IMR-90 (cell line): ENCODE measurements at regions not wholly inside any gene's neighbourhood (a gene's known extent, or its start where the extent isn't known, plus 50 kb on each side); places are given as distances from the start of the nearest gene placed in this dataset.

ENCODE experiments used
- ATAC-seq: fragments of 200-7000 bp; cut with Tn5 transposase; 2 replicates; pipeline ENCODE4 v1.9.1; 2020; ENCODE audit warnings: low read depth, mild to moderate bottlenecking, moderate library complexity
- BruUV-seq: library from RNA; stranded (reverse); fragments of 400-500 nt; replicated peaks from 2 replicates; lab custom pipeline; 2021; lab: Mats Ljungman, UMichigan
- CTCF ChIA-PET: fragments of 300-600 bp; formaldehyde crosslinking; extraction: SDS; loops from one replicate; lab custom pipeline; 2021; ENCODE audit warnings: antibody characterized with exemption; lab: Yijun Ruan, JAX
- POLR2A ChIA-PET: fragments of 300-600 bp; sonication (Branson Sonifier 250); formaldehyde crosslinking; loops from one replicate; lab custom pipeline; 2022; ENCODE audit warnings: antibody characterized with exemption; ENCODE audit not compliant: unreplicated experiment; lab: Charles Lee
- DNase-seq: peaks from one replicate; pipeline ENCODE4 v3.0.0; 2013
- H2AFZ ChIP-seq: replicated peaks from 2 replicates; pipeline ENCODE3; 2013; ENCODE audit warnings: low read length, mild to moderate bottlenecking; ENCODE audit not compliant: poor library complexity
- H2AK5ac ChIP-seq: 2 replicates; pipeline ENCODE4 v1.6.1; 2013; ENCODE audit warnings: low read depth, low read length, inconsistent platforms
- H2AK9ac ChIP-seq: replicated peaks from 2 replicates; pipeline ENCODE3; 2013; ENCODE audit warnings: mild to moderate bottlenecking, low read depth, low read length, moderate library complexity; ENCODE audit not compliant: poor library complexity
- H2BK120ac ChIP-seq: 2 replicates; pipeline ENCODE4 v1.6.1; 2013; ENCODE audit warnings: low read depth, low read length, inconsistent platforms
- H2BK15ac ChIP-seq: 3 replicates; pipeline ENCODE4 v1.6.1; 2013; ENCODE audit warnings: low read depth, low read length, inconsistent platforms
- H2BK20ac ChIP-seq: 2 replicates; pipeline ENCODE4 v1.6.1; 2013; ENCODE audit warnings: low read depth, mild to moderate bottlenecking, inconsistent platforms, low read length, moderate library complexity
- H2BK5ac ChIP-seq: 2 replicates; pipeline ENCODE4 v1.6.1; 2013; ENCODE audit warnings: mild to moderate bottlenecking, low read depth, low read length, inconsistent platforms; ENCODE audit not compliant: poor library complexity, severe bottlenecking
- H3K14ac ChIP-seq: replicated peaks from 2 replicates; pipeline ENCODE4 v1.6.1; 2013; ENCODE audit warnings: low read depth, low read length, inconsistent platforms
- H3K18ac ChIP-seq: 2 replicates; pipeline ENCODE4 v1.6.1; 2013; ENCODE audit warnings: low read depth, low read length, control low read depth
- H3K23ac ChIP-seq: 2 replicates; pipeline ENCODE4 v1.6.1; 2013; ENCODE audit warnings: low read depth, low read length, inconsistent platforms
- H3K27ac ChIP-seq: 2 replicates; pipeline ENCODE4 v1.5.1; 2013; ENCODE audit warnings: mild to moderate bottlenecking, control low read depth, low read length; ENCODE audit not compliant: insufficient read depth
- H3K27me3 ChIP-seq: 2 replicates; pipeline ENCODE4 v1.6.1; 2013; ENCODE audit warnings: low read length; ENCODE audit not compliant: control insufficient read depth, insufficient read depth
- H3K36me3 ChIP-seq: 2 replicates; pipeline ENCODE4 v1.6.1; 2013; ENCODE audit warnings: low read length, mixed read lengths; ENCODE audit not compliant: control insufficient read depth, insufficient read depth
- H3K4ac ChIP-seq: 2 replicates; pipeline ENCODE4 v1.6.1; 2013; ENCODE audit warnings: low read depth, low read length, inconsistent platforms
- H3K4me1 ChIP-seq: 2 replicates; pipeline ENCODE4 v1.6.1; 2013; ENCODE audit warnings: low read length, mixed read lengths; ENCODE audit not compliant: control insufficient read depth, insufficient read depth
- H3K4me2 ChIP-seq: 2 replicates; pipeline ENCODE4 v1.6.1; 2013; ENCODE audit warnings: low read depth, mild to moderate bottlenecking, control low read depth, low read length, moderate library complexity
- H3K4me3 ChIP-seq: 2 replicates; pipeline ENCODE4 v1.5.1; 2013; ENCODE audit warnings: low read depth, mild to moderate bottlenecking, control low read depth, low read length, moderate library complexity; ENCODE audit not compliant: insufficient read depth
- H3K56ac ChIP-seq: 2 replicates; pipeline ENCODE4 v1.6.1; 2013; ENCODE audit warnings: low read length, inconsistent platforms; ENCODE audit not compliant: insufficient read depth; ENCODE audit errors: extremely low read depth
- H3K79me1 ChIP-seq, 2 experiments: 2 replicates each; pipeline ENCODE4 v1.6.1; 2013; ENCODE audit warnings: low read length in 2 of 2, inconsistent platforms in 1 of 2, low read depth in 1 of 2
- H3K9ac ChIP-seq: 2 replicates; pipeline ENCODE4 v1.6.1; 2013; ENCODE audit warnings: low read depth, low read length, control low read depth
- H3K9me1 ChIP-seq: 2 replicates; pipeline ENCODE4 v1.6.1; 2013; ENCODE audit warnings: low read length, inconsistent platforms; ENCODE audit not compliant: insufficient read depth
- H3K9me3 ChIP-seq: 2 replicates; pipeline ENCODE4 v1.6.1; 2013; ENCODE audit warnings: low read length; ENCODE audit not compliant: control insufficient read depth, insufficient read depth
- H4K20me1 ChIP-seq: 2 replicates; pipeline ENCODE4 v1.6.1; 2013; ENCODE audit warnings: low read length, inconsistent platforms; ENCODE audit not compliant: insufficient read depth
- H4K5ac ChIP-seq: 2 replicates; pipeline ENCODE4 v1.6.1; 2013; ENCODE audit warnings: mild to moderate bottlenecking, low read depth, low read length, control low read depth
- H4K8ac ChIP-seq, 2 experiments: 2 replicates each; pipeline ENCODE4 v1.6.1; 2013; ENCODE audit warnings: low read depth in 2 of 2, low read length in 2 of 2, control low read depth in 1 of 2, inconsistent platforms in 1 of 2
- H4K91ac ChIP-seq: 2 replicates; pipeline ENCODE4 v1.6.1; 2013; ENCODE audit warnings: low read depth, low read length, inconsistent platforms; ENCODE audit not compliant: insufficient read depth
- BHLHE40 ChIP-seq: fragments of 150-350 bp; IDR thresholded peaks from 2 replicates; pipeline ENCODE4 v1.6.1; 2016; ENCODE audit warnings: mild to moderate bottlenecking, low read depth, low read length
- CHD1 ChIP-seq: IDR thresholded peaks from 2 replicates; pipeline ENCODE4 v1.6.1; 2012; ENCODE audit warnings: low read depth, low read length, improper control_type of control experiment
- MAZ ChIP-seq: IDR thresholded peaks from 2 replicates; pipeline ENCODE4 v1.6.1; 2012; ENCODE audit warnings: low read depth, mild to moderate bottlenecking, low read length, improper control_type of control experiment, moderate library complexity, borderline replicate concordance
- MXI1 ChIP-seq: IDR thresholded peaks from 2 replicates; pipeline ENCODE4 v1.6.1; 2012; ENCODE audit warnings: low read depth, mild to moderate bottlenecking, low read length, moderate library complexity, borderline replicate concordance
- NFE2L2 ChIP-seq: fragments of 150-350 bp; IDR thresholded peaks from 2 replicates; pipeline ENCODE4 v1.6.1; 2016; ENCODE audit warnings: low read depth, mild to moderate bottlenecking, low read length
- POLR2A ChIP-seq: IDR thresholded peaks from 2 replicates; pipeline ENCODE4 v1.6.1; 2012; ENCODE audit warnings: mild to moderate bottlenecking, low read depth, low read length
- RCOR1 ChIP-seq: IDR thresholded peaks from 2 replicates; pipeline ENCODE4 v1.6.1; 2012; ENCODE audit warnings: mild to moderate bottlenecking, low read length, improper control_type of control experiment; ENCODE audit not compliant: insufficient replicate concordance
- RFX5 ChIP-seq: IDR thresholded peaks from 2 replicates; pipeline ENCODE4 v1.8.0; 2012; ENCODE audit warnings: low read depth, mild to moderate bottlenecking, low read length, moderate library complexity
- WGBS, 2 experiments: methylation state at CpG; one replicate each; pipeline versions ENCODE4 v1.1.5 to v1.1.7; 2013; ENCODE audit warnings: missing lambda C conversion rate in 2 of 2; ENCODE audit not compliant: insufficient read length in 1 of 2; ENCODE audit errors: extremely low coverage in 2 of 2; 5-methylcytosine and 5-hydroxymethylcytosine counted together
- dilution Hi-C: fragments of 300-500 bp; cut with HindIII; formaldehyde crosslinking; loops from one replicate; pipeline ENCODE4 v1.14.3; 2018; ENCODE audit warnings: low sequenced_read_pairs; ENCODE audit not compliant: unreplicated experiment
- in situ Hi-C: fragments of 300-500 bp; cut with MboI; formaldehyde crosslinking; loops from 3 replicates; pipeline ENCODE4 v1.14.3; 2019; ENCODE audit warnings: low sequenced_read_pairs, inconsistent platforms, mixed read lengths
- intact Hi-C: fragments of 100-400 bp; cut with micrococcal nuclease; formaldehyde crosslinking; loops from 2 replicates; pipeline ENCODE4 v1.10.0; 2022

DNA sequence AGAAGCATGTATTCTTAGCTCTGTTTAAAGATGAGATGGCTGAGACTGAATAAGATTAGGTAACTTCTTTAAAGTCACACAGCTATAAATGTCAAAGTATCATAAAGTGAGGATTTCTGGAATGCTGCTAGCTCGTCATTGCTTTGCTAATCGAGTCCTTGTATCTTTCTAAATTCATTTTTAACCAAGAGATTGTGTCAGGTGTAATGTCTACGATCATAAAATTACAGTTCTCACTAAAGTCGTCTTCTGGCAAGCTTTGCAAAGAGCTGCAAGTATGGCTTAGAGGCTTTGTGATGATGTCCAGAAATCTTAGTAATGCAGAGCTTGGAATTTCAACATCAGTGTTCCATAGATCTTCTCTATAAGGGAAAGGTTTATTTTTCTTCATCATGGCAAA, 569.8 kb downstream of the LMO4 start:
- Histone ChIP-seq H4K5ac (no peak overlapping the region), H3K9me3 (no peaks in the 10 kb centered on the region), H3K14ac (no peak overlapping the region), H3K18ac (no peak overlapping the region), H2AK9ac (no peak overlapping the region), H3K27ac (no peak overlapping the region), H3K56ac (no peak overlapping the region), H3K4me2 (no peak overlapping the region), H4K91ac (no peak overlapping the region), H2BK120ac (no peak overlapping the region), H3K27me3 (no peaks in the 10 kb centered on the region), H3K4me3 (no peak overlapping the region), H4K20me1 (no peaks in the 10 kb centered on the region), H4K8ac (no peak overlapping the region), H2BK15ac (no peak overlapping the region), H3K9ac (no peak overlapping the region), H2BK20ac (no peak overlapping the region), H3K23ac (no peak overlapping the region), H3K4ac (no peak overlapping the region), H3K4me1 (no peaks in the 10 kb centered on the region), H2BK5ac (no peak overlapping the region), H3K36me3 (no peaks in the 10 kb centered on the region), H2AFZ (no peak overlapping the region), H2AK5ac (no peak overlapping the region), H3K79me1 (no peaks in the 10 kb centered on the region), H3K9me1 (no peaks in the 10 kb centered on the region)
- DNase-seq = no peak
- BruUV-seq = no TSS peak
- TF ChIP-seq CHD1 = no peak
- TF ChIP-seq MXI1 = no peak
- TF ChIP-seq RCOR1 = no peak
- no peak for TF ChIP-seq BHLHE40
- TF ChIP-seq RFX5 = no peak
- TF ChIP-seq POLR2A = no peak
- TF ChIP-seq NFE2L2 = no peak
- TF ChIP-seq MAZ = no peak
- intact Hi-C loops (no loop called here), in situ Hi-C loops (no loop called here), dilution Hi-C loops (no loop called here)
- POLR2A ChIA-PET = no interaction called here
- no peak for ATAC-seq
- no CpG with 5 or more reads among the region's 4 CpGs for WGBS, 2 experiments
- CTCF ChIA-PET = interaction anchor here (0.7 to 1.3 kb wide), 2 partner anchors 16 to 1407 kb away, joined by 3 read pairs; no protein-coding TSS in a partner anchor
